Mesothelial cell of epicardium (in vitro differentiated cells): ENCODE measurements at regions not wholly inside any gene's neighbourhood (a gene's known extent, or its start where the extent isn't known, plus 50 kb on each side); places are given as distances from the start of the nearest gene placed in this dataset.

Experiments
- DNase-seq, 2 experiments: peaks; one replicate each; pipeline ENCODE4 v3.0.0; 2021; ENCODE audit warnings: low spot score in 2 of 2; ENCODE audit not compliant: unreplicated experiment in 2 of 2
- H3K27ac Mint-ChIP-seq: 2 replicates; pipeline ENCODE4 v1.8.0; 2021; ENCODE audit warnings: mixed read lengths
- H3K27me3 Mint-ChIP-seq: 2 replicates; pipeline ENCODE4 v1.8.0; 2021; ENCODE audit warnings: low read depth, mixed read lengths
- H3K36me3 Mint-ChIP-seq: 2 replicates; pipeline ENCODE4 v1.8.0; 2021; ENCODE audit warnings: mixed read lengths
- H3K4me1 Mint-ChIP-seq: 2 replicates; pipeline ENCODE4 v1.8.0; 2021; ENCODE audit warnings: mixed read lengths
- H3K4me3 Mint-ChIP-seq: 2 replicates; pipeline ENCODE4 v1.8.0; 2021; ENCODE audit warnings: mild to moderate bottlenecking, moderate library complexity, mixed read lengths
- H3K9me3 Mint-ChIP-seq: 2 replicates; pipeline ENCODE4 v1.8.0; 2021; ENCODE audit warnings: mixed read lengths
- CTCF ChIP-seq: fragments of 200-600 bp; sonication (generic); IDR thresholded peaks from one replicate; pipeline ENCODE4 v1.5.0; 2021; ENCODE audit warnings: antibody characterized with exemption; ENCODE audit not compliant: unreplicated experiment

GRCh38 chr10:2301227-2301626, 563.9 kb upstream of the ADARB2 start:
- no peaks in the 10 kb centered on the region for H3K36me3 Mint-ChIP-seq
- TF ChIP-seq CTCF: no peak
- H3K9me3 Mint-ChIP-seq: peaks cover 3% of the 10 kb centered on the region
- no peaks in the 10 kb centered on the region for H3K27me3 Mint-ChIP-seq
- DNase-seq: no peak
- no peaks in the 10 kb centered on the region for H3K4me1 Mint-ChIP-seq
- H3K4me3 Mint-ChIP-seq: no peak overlapping the region
- no peak overlapping the region for H3K27ac Mint-ChIP-seq

GRCh38 chr10:2300231-2300630, 562.9 kb upstream of the ADARB2 start:
- no peak for TF ChIP-seq CTCF
- Mint-ChIP-seq H3K27ac (no peak overlapping the region), H3K36me3 (no peaks in the 10 kb centered on the region), H3K27me3 (peaks cover 1% of the 10 kb centered on the region), H3K4me3 (no peak overlapping the region), H3K9me3 (peaks cover 3% of the 10 kb centered on the region), H3K4me1 (no peaks in the 10 kb centered on the region)
- DNase-seq: no peak

DNA sequence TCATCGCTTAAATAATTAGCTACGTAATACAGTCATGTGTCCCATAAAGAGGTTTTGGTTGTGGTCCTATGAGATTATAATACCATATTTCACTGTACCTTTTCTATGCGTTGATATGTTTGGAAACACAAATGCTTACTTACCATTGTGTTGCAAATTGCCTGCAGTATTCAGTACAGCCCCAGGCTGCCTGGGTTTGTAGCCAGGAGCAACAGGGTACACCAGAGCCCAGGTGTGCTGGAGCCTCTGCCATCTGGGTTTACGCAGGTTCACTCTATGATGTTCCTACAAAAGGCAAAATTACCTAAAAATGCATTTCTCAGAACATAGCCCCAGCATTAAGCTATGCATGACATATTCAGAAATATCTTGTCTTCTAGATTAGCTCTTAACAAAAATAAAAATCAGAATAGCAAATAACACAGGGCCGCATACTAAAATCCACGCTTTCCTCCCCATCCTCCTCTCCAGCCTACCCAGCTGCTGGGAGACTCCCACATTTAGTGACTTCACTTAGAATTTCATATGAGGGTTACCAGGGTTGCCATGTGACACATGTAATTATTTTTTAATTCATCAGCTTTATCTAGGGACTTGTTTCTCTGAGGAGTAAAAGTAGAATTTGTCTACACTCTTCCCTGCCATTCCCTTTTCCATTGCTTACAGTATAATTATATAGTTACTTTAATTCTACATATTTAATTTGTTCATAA, 559.0 kb upstream of the ADARB2 start:
- H3K27ac Mint-ChIP-seq: no peak overlapping the region
- no peak for TF ChIP-seq CTCF
- no peak overlapping the region for H3K4me3 Mint-ChIP-seq
- H3K9me3 Mint-ChIP-seq: peaks cover 3% of the 10 kb centered on the region
- no peak for DNase-seq
- H3K27me3 Mint-ChIP-seq: peaks cover 8% of the 10 kb centered on the region
- no peaks in the 10 kb centered on the region for H3K4me1 Mint-ChIP-seq
- H3K36me3 Mint-ChIP-seq: no peaks in the 10 kb centered on the region

GRCh38 chr10:2294739-2295138, 557.4 kb upstream of the ADARB2 start:
- H3K9me3 Mint-ChIP-seq: no peaks in the 10 kb centered on the region
- no peaks in the 10 kb centered on the region for H3K36me3 Mint-ChIP-seq
- no peak overlapping the region for H3K27ac Mint-ChIP-seq
- H3K4me3 Mint-ChIP-seq: no peak overlapping the region
- peaks cover 13% of the 10 kb centered on the region for H3K27me3 Mint-ChIP-seq
- DNase-seq: no peak
- H3K4me1 Mint-ChIP-seq: no peaks in the 10 kb centered on the region
- no peak for TF ChIP-seq CTCF

DNA sequence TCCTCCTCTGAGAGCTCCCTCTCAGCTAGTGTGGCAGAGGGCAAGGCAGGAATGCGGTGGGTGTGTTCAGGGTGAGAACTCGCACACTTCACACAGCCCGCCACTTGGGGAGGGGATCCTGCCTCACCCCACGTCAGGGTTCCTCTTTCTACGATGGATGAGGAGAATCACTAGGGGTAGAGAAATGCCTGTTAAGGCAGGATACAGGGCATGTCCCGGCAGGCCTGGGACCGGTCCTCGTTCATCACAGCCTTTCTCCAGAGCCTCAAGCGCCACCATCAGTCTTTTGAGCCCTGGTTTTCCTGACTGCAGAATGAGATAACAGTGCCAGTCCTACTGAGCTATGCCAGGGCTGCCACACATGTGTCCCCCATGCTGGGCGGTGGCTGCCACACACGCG, 546.7 kb upstream of the ADARB2 start:
- H3K27ac Mint-ChIP-seq: no peak overlapping the region
- H3K36me3 Mint-ChIP-seq: no peaks in the 10 kb centered on the region

More for the DNA sequence above, 546.7 kb upstream of the ADARB2 start:
- no peak for DNase-seq
- no peak for TF ChIP-seq CTCF
- Mint-ChIP-seq H3K4me1 (no peaks in the 10 kb centered on the region), H3K27me3 (peaks cover 18% of the 10 kb centered on the region), H3K9me3 (no peaks in the 10 kb centered on the region), H3K4me3 (no peak overlapping the region)
